Activated CD4-positive, alpha-beta T cell treated with anti-CD3 and anti-CD28 coated beads, Interleukin-2, amount 10 ng/mL, durations not matched to agents 24 days and 14 days (primary cell): ENCODE measurements at regions not wholly inside any gene's neighbourhood (a gene's known extent, or its start where the extent isn't known, plus 50 kb on each side); places are given as distances from the start of the nearest gene placed in this dataset.

Source experiments
- DNase-seq: peaks from one replicate; pipeline ENCODE4 v3.0.0; 2022
- H3K27ac Mint-ChIP-seq: one replicate; pipeline ENCODE4 v1.8.0; 2022; ENCODE audit warnings: mild to moderate bottlenecking, mixed read lengths
- H3K27me3 Mint-ChIP-seq: one replicate; pipeline ENCODE4 v1.8.0; 2022; ENCODE audit warnings: mixed read lengths
- H3K36me3 Mint-ChIP-seq: one replicate; pipeline ENCODE4 v1.8.0; 2022; ENCODE audit warnings: low read depth, mild to moderate bottlenecking, mixed read lengths
- H3K4me1 Mint-ChIP-seq: one replicate; pipeline ENCODE4 v1.8.0; 2021; ENCODE audit warnings: mixed read lengths
- H3K4me3 Mint-ChIP-seq: one replicate; pipeline ENCODE4 v1.8.0; 2022; ENCODE audit warnings: mild to moderate bottlenecking, moderate library complexity, mixed read lengths
- H3K9me3 Mint-ChIP-seq: one replicate; pipeline ENCODE4 v1.8.0; 2021; ENCODE audit warnings: mixed read lengths
- intact Hi-C: fragments of 100-400 bp; cut with micrococcal nuclease; formaldehyde crosslinking; loops from one replicate; pipeline ENCODE4 v1.15.1; 2023

GRCh38 chr9:79334711-79335110 lies 237.1 kb upstream of the TLE4 start:
- no peaks in the 10 kb centered on the region for H3K27me3 Mint-ChIP-seq
- no peak overlapping the region for H3K27ac Mint-ChIP-seq
- no peaks in the 10 kb centered on the region for H3K9me3 Mint-ChIP-seq
- no peaks in the 10 kb centered on the region for H3K4me1 Mint-ChIP-seq
- DNase-seq, result no peak
- H3K36me3 Mint-ChIP-seq, result no peaks in the 10 kb centered on the region
- intact Hi-C loops, result no loop called here
- no peak overlapping the region for H3K4me3 Mint-ChIP-seq

- DNase-seq, result no peak
- no peak overlapping the region for H3K4me3 Mint-ChIP-seq
- no peaks in the 10 kb centered on the region for H3K27me3 Mint-ChIP-seq
- intact Hi-C loops, result no loop called here
- no peaks in the 10 kb centered on the region for H3K4me1 Mint-ChIP-seq
- no peaks in the 10 kb centered on the region for H3K9me3 Mint-ChIP-seq
- H3K36me3 Mint-ChIP-seq, result no peaks in the 10 kb centered on the region
- no peak overlapping the region for H3K27ac Mint-ChIP-seq
Observed at GRCh38 chr9:79335987-79336386, 235.8 kb upstream of the TLE4 start.

DNA sequence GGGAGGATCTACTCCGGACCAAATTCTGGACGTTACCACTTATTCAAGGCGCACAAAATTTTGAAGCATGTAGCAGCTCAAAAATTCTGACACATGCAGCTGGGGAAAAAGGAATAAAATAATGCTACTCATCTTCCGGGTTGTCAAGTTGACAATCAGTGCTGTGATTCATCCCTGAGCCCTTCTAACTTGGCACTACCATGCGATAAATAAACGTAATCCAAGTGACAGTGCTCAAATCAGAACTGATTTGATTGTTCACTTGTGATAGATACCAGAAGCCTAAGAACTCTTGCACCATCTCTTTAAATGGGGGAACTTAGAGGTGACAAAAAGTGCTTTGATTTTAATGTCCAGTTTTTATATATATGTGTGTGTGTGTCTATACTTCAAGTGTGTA lies 230.2 kb upstream of the TLE4 start:
- no peak overlapping the region for H3K4me3 Mint-ChIP-seq
- intact Hi-C loops, result no loop called here
- no peaks in the 10 kb centered on the region for H3K9me3 Mint-ChIP-seq
- H3K4me1 Mint-ChIP-seq, result no peaks in the 10 kb centered on the region
- no peak overlapping the region for H3K27ac Mint-ChIP-seq
- no peaks in the 10 kb centered on the region for H3K36me3 Mint-ChIP-seq
- H3K27me3 Mint-ChIP-seq, result no peaks in the 10 kb centered on the region
- no peak for DNase-seq

- no peaks in the 10 kb centered on the region for H3K4me1 Mint-ChIP-seq
- H3K36me3 Mint-ChIP-seq, result no peaks in the 10 kb centered on the region
- H3K27ac Mint-ChIP-seq, result no peak overlapping the region
- H3K27me3 Mint-ChIP-seq, result no peaks in the 10 kb centered on the region
- no peak overlapping the region for H3K4me3 Mint-ChIP-seq
- no peaks in the 10 kb centered on the region for H3K9me3 Mint-ChIP-seq
- intact Hi-C loops, result no loop called here
- DNase-seq, result no peak
Observed at GRCh38 chr9:79346350-79347020, 225.3 kb upstream of the TLE4 start.

DNA sequence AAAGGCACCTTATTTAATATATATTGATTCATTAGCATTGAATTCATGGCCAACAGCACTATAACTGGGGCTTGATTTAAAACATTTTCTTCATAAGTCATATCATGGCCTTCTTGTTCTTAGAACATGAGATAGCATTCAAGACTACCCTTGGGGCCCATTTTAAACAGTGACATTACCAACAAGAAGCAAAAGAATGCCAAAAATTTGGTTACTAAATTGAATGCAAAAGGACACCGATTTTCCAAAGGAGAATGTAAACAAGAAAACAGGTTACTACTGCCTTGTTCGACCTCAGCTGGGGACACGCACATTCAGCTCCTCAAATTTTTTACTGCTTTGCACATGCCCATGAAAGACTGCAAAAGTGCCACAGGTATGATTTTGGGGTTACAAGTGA lies 219.4 kb upstream of the TLE4 start:
- Mint-ChIP-seq H3K4me1 (no peaks in the 10 kb centered on the region), H3K4me3 (no peak overlapping the region), H3K27me3 (no peaks in the 10 kb centered on the region), H3K36me3 (no peaks in the 10 kb centered on the region), H3K27ac (no peak overlapping the region), H3K9me3 (no peaks in the 10 kb centered on the region)
- intact Hi-C loops, result no loop called here
- no peak for DNase-seq

- DNase-seq, result no peak
- no peaks in the 10 kb centered on the region for H3K36me3 Mint-ChIP-seq
- peaks cover 4% of the 10 kb centered on the region for H3K27me3 Mint-ChIP-seq
- H3K9me3 Mint-ChIP-seq, result no peaks in the 10 kb centered on the region
- no peak overlapping the region for H3K27ac Mint-ChIP-seq
- intact Hi-C loops, result no loop called here
- H3K4me3 Mint-ChIP-seq, result no peak overlapping the region
- no peaks in the 10 kb centered on the region for H3K4me1 Mint-ChIP-seq
Observed at GRCh38 chr9:79353856-79354520, 217.8 kb upstream of the TLE4 start.

DNA sequence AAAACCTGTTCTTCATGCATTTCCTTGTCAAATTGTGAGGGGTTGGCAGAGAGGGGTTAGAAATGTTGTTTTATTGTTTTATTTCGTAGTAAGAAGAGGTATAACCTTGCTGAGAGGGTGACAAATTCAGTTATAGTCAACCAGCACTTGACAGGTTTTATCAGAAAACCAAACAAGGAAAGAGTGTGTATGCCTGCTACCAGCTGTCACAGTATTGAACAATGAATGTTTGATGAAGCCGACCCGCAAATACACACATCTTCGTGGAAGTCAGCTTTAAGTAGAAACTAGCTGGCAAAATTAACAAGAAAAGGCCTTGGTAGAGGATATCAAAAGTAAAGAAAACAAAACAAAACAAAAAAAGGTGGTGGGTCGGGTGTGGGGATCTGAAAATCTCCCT lies 214.6 kb upstream of the TLE4 start:
- no peak for DNase-seq
- Mint-ChIP-seq H3K4me1 (no peaks in the 10 kb centered on the region), H3K36me3 (no peaks in the 10 kb centered on the region), H3K4me3 (no peak overlapping the region), H3K27me3 (peaks cover 4% of the 10 kb centered on the region), H3K27ac (no peak overlapping the region), H3K9me3 (no peaks in the 10 kb centered on the region)
- intact Hi-C loops, result no loop called here

- no peaks in the 10 kb centered on the region for H3K4me1 Mint-ChIP-seq
- H3K4me3 Mint-ChIP-seq, result no peak overlapping the region
- H3K27ac Mint-ChIP-seq, result no peak overlapping the region
- no peaks in the 10 kb centered on the region for H3K36me3 Mint-ChIP-seq
- H3K27me3 Mint-ChIP-seq, result peaks cover 4% of the 10 kb centered on the region
- H3K9me3 Mint-ChIP-seq, result no peaks in the 10 kb centered on the region
- intact Hi-C loops, result no loop called here
- DNase-seq, result no peak
Observed at GRCh38 chr9:79357616-79358015, 214.1 kb upstream of the TLE4 start.

GRCh38 chr9:79360387-79361347 lies 211.1 kb upstream of the TLE4 start:
- no peaks in the 10 kb centered on the region for H3K36me3 Mint-ChIP-seq
- peaks cover 4% of the 10 kb centered on the region for H3K27me3 Mint-ChIP-seq
- no peaks in the 10 kb centered on the region for H3K9me3 Mint-ChIP-seq
- intact Hi-C loops, result no loop called here
- DNase-seq, result no peak
- no peak overlapping the region for H3K27ac Mint-ChIP-seq
- no peak overlapping the region for H3K4me3 Mint-ChIP-seq
- H3K4me1 Mint-ChIP-seq, result no peaks in the 10 kb centered on the region

DNA sequence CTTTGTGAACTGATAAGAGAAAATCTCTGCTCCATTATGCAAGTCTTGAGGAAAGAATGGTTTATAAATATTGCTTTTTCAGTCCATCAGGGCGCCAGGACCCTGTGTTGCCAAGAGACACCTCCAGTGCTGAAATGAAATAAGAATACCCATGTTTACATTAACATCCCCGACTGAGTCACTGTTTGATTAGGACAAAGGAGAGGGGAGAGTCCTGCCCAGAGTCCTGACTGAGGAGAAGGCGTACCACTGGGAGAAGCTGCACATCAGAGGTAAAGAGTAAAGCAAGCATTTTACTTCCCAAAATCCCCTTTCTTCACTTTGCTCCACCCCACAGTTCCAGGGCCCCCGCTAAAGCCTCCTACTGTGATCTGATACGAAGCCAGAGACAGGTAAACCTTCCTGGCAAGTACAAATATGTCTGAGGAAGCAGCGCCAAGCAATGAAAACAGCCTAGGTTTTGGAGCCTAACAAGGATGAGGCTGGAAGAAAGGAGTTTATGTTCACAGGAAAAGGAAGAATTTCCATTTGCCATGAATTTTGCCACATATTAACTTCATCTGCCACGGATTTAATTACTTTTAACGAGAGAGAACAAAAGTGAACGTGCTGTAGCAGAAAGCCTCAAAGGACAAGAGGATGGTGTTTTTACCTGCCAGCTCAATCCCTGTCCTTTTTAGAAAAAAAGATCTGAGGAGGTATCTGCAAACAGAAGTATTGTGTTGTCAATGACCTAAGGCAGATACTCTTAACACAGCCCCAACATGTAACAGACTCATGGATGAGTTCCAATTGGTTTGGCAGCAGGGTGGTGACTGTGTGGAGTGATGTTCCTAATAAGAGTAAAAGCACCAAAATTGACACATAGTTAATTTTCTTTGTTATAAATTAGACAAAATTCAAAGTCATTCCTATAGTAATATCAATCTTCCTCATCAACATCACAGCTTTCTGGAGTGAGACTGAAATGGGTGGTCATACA lies 209.4 kb upstream of the TLE4 start:
- Mint-ChIP-seq H3K27me3 (peaks cover 4% of the 10 kb centered on the region), H3K27ac (no peak overlapping the region), H3K4me3 (no peak overlapping the region), H3K36me3 (no peaks in the 10 kb centered on the region), H3K9me3 (no peaks in the 10 kb centered on the region), H3K4me1 (no peaks in the 10 kb centered on the region)
- intact Hi-C loops, result no loop called here
- DNase-seq, result no peak

GRCh38 chr9:79369676-79370075 lies 202.1 kb upstream of the TLE4 start:
- no peaks in the 10 kb centered on the region for H3K9me3 Mint-ChIP-seq
- H3K36me3 Mint-ChIP-seq, result no peaks in the 10 kb centered on the region
- intact Hi-C loops, result no loop called here
- H3K4me1 Mint-ChIP-seq, result no peaks in the 10 kb centered on the region
- no peak overlapping the region for H3K27ac Mint-ChIP-seq
- no peak overlapping the region for H3K4me3 Mint-ChIP-seq
- no peak for DNase-seq
- no peaks in the 10 kb centered on the region for H3K27me3 Mint-ChIP-seq

GRCh38 chr9:79371301-79371700 lies 200.5 kb upstream of the TLE4 start:
- intact Hi-C loops, result no loop called here
- Mint-ChIP-seq H3K4me1 (no peaks in the 10 kb centered on the region), H3K4me3 (no peak overlapping the region), H3K27me3 (no peaks in the 10 kb centered on the region), H3K36me3 (no peaks in the 10 kb centered on the region), H3K27ac (no peak overlapping the region), H3K9me3 (no peaks in the 10 kb centered on the region)
- DNase-seq, result no peak

DNA sequence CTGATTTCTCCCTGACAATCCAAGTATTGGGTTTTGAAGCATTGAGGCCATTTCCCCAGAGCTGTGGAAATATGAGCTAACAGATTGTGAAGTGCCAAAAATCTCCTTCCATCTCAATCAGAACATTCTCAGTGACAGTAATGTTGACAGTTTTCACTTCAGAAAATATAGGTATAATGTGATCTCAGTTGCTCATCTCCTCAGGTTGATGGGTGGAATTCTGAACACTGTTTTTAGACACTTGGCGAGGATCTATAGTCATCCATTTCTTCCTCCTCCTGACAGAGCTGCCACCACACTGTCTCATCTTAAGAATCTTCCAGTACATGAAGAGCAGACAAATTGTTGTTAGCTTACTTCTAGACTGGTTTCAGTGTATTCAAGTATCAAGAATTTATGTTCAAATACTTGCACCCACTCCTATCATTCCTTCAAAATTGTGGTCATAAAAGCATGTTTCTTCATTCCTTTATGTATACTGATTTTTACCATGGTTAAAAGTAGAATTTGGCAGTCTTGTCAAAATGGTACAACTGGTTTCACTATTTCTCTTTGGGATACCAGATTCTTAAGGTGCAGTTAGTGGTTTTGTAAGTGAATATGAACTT lies 199.7 kb upstream of the TLE4 start:
- intact Hi-C loops, result no loop called here
- H3K27me3 Mint-ChIP-seq, result no peaks in the 10 kb centered on the region
- no peak for DNase-seq
- no peaks in the 10 kb centered on the region for H3K36me3 Mint-ChIP-seq
- no peaks in the 10 kb centered on the region for H3K4me1 Mint-ChIP-seq
- H3K4me3 Mint-ChIP-seq, result no peak overlapping the region
- H3K9me3 Mint-ChIP-seq, result no peaks in the 10 kb centered on the region
- no peak overlapping the region for H3K27ac Mint-ChIP-seq
